ENCODE measurements at regions not wholly inside any gene's neighbourhood (a gene's known extent, or its start where the extent isn't known, plus 50 kb on each side); places are given as distances from the start of the nearest gene placed in this dataset.

DNA sequence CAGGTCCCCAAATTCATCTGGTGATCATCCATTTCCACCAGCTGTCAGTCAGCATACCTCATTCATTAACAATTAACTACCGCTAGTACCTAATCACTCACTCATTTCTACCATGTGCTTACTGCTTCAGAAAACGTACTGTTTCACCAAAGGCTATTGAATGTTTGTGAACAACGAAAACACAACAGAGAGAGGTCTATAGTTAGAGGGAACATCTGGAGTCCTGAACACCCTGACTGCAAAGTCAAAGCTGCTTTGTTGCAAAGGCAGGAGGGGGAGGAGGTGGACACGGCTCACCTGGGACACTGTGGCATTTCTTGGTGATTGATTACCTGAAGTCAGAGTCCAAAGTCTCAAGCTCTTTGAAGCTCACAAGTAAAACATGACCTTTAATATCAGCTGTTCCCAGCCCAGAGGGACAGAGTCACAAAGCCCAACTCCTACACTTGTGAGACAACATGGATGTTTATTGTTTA is 342.3 kb upstream of the ADARB2 start:
- POLR2A ChIA-PET: no interaction called here
- Histone ChIP-seq H3K79me2 (ENCODE audit: control insufficient read depth, insufficient read depth, low read length) (no peaks in the 10 kb centered on the region), H2AFZ (ENCODE audit: insufficient read depth, low read depth, low read length, poor library complexity, severe bottlenecking) (no peak overlapping the region), H3K4me3 (ENCODE audit: control extremely low read depth in 1 of 5, extremely low read depth in 1 of 5, insufficient read depth in 1 of 5, low read depth in 2 of 5, low read length in 4 of 5) (no peak overlapping the region), H3K4me1 (ENCODE audit: control insufficient read depth in 2 of 2, insufficient read depth in 2 of 2, low read length in 2 of 2) (no peaks in the 10 kb centered on the region), H3K36me3 (replicated peaks in 1 of 2; ENCODE audit: control extremely low read depth in 1 of 2, control insufficient read depth in 1 of 2, extremely low read depth in 1 of 2, insufficient read depth in 2 of 2, low read length in 1 of 2) (no peaks in the 10 kb centered on the region), H3K27ac (ENCODE audit: low read length in 2 of 2) (no peak overlapping the region), H4K20me1 (ENCODE audit: control insufficient read depth, insufficient read depth, low read length, poor library complexity, severe bottlenecking) (no peaks in the 10 kb centered on the region), H3K27me3 (replicated peaks in 1 of 4; ENCODE audit: control extremely low read depth in 1 of 4, control insufficient read depth in 3 of 4, insufficient read depth in 4 of 4, low read length in 3 of 4) (peaks cover 0 to 8% (median 0%) of the 10 kb centered on the region in 4 experiments), H3K4me2 (replicated peaks; ENCODE audit: low read depth, low read length, poor library complexity, severe bottlenecking) (no peak overlapping the region), H3K9ac (ENCODE audit: low read length) (no peak overlapping the region), H3K9me3 (ENCODE audit: control extremely low read depth in 1 of 3, control insufficient read depth in 2 of 3, insufficient read depth in 1 of 3, low read length in 2 of 3) (peaks cover 0 to 4% (median 0%) of the 10 kb centered on the region in 3 donors)
- no peaks in the 10 kb centered on the region for H3K4me1 Mint-ChIP-seq
- H3K27me3 Mint-ChIP-seq: peaks cover 4% of the 10 kb centered on the region
- H3K27ac Mint-ChIP-seq: no peak overlapping the region
- no peaks in the 10 kb centered on the region for H3K9me3 Mint-ChIP-seq (ENCODE audit: insufficient read depth)
- H3K4me3 Mint-ChIP-seq: no peak overlapping the region
- 84% methylated on average over 2 of the region's 4 CpGs for WGBS (ENCODE audit: insufficient coverage)
- ATAC-seq (ENCODE audit: low read depth) (no peak), DNase-seq (no peak)
- CTCF ChIA-PET: no interaction called here
- no peak for TF ChIP-seq EZH2 (IDR thresholded peaks at IDR 0.05; ENCODE audit: borderline replicate concordance, insufficient read depth, low read depth, low read length, poor library complexity, severe bottlenecking)
- TF ChIP-seq, protein P1, sequence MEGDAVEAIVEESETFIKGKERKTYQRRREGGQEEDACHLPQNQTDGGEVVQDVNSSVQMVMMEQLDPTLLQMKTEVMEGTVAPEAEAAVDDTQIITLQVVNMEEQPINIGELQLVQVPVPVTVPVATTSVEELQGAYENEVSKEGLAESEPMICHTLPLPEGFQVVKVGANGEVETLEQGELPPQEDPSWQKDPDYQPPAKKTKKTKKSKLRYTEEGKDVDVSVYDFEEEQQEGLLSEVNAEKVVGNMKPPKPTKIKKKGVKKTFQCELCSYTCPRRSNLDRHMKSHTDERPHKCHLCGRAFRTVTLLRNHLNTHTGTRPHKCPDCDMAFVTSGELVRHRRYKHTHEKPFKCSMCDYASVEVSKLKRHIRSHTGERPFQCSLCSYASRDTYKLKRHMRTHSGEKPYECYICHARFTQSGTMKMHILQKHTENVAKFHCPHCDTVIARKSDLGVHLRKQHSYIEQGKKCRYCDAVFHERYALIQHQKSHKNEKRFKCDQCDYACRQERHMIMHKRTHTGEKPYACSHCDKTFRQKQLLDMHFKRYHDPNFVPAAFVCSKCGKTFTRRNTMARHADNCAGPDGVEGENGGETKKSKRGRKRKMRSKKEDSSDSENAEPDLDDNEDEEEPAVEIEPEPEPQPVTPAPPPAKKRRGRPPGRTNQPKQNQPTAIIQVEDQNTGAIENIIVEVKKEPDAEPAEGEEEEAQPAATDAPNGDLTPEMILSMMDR (IDR thresholded peaks at IDR 0.05): no peak
- intact Hi-C loops (cut with micrococcal nuclease): no loop called here

DNA sequence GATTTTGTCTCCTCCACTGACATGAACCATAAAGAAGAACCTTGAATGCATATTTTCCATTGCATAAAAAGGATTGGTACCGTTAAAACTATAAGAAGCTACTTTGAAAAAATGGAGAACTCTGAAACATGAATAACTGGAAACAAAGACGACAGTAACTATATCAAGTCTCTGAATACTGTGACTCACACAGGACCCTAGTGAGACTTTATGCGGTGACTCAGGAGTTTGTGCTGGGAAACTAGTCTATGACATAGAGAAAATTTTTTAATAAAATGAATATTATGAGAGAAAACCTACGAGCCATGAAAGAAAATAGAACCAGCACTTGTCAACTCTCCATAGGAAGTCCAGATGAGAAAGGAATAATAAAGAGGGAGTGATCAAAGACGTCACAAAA is 339.9 kb upstream of the ADARB2 start:
- H3K27me3 ChIP-seq (replicated peaks in 1 of 4; ENCODE audit: control extremely low read depth in 1 of 4, control insufficient read depth in 3 of 4, insufficient read depth in 4 of 4, low read length in 3 of 4): peaks cover 0 to 8% (median 0%) of the 10 kb centered on the region in 4 experiments
- H3K4me2 ChIP-seq (replicated peaks; ENCODE audit: low read depth, low read length, poor library complexity, severe bottlenecking): no peak overlapping the region
- H3K9ac ChIP-seq (ENCODE audit: low read length): no peak overlapping the region
- H3K27ac ChIP-seq (ENCODE audit: low read length in 2 of 2): no peak overlapping the region
- H3K36me3 ChIP-seq (replicated peaks in 1 of 2; ENCODE audit: control extremely low read depth in 1 of 2, control insufficient read depth in 1 of 2, extremely low read depth in 1 of 2, insufficient read depth in 2 of 2, low read length in 1 of 2): no peaks in the 10 kb centered on the region
- Mint-ChIP-seq H3K4me1 (no peaks in the 10 kb centered on the region), H3K27ac (no peak overlapping the region), H3K9me3 (ENCODE audit: insufficient read depth) (no peaks in the 10 kb centered on the region), H3K27me3 (peaks cover 4% of the 10 kb centered on the region), H3K4me3 (no peak overlapping the region)
- no peak overlapping the region for H2AFZ ChIP-seq (ENCODE audit: insufficient read depth, low read depth, low read length, poor library complexity, severe bottlenecking)
- no CpG with 5 or more reads among the region's 5 CpGs for WGBS (ENCODE audit: insufficient coverage)
- H3K79me2 ChIP-seq (ENCODE audit: control insufficient read depth, insufficient read depth, low read length): no peaks in the 10 kb centered on the region
- H3K4me3 ChIP-seq (ENCODE audit: control extremely low read depth in 1 of 5, extremely low read depth in 1 of 5, insufficient read depth in 1 of 5, low read depth in 2 of 5, low read length in 4 of 5): no peak overlapping the region
- intact Hi-C loops (cut with micrococcal nuclease): no loop called here
- ATAC-seq (ENCODE audit: low read depth) (no peak), DNase-seq (no peak)
- no peaks in the 10 kb centered on the region for H3K9me3 ChIP-seq (ENCODE audit: control extremely low read depth in 1 of 3, control insufficient read depth in 2 of 3, insufficient read depth in 1 of 3, low read length in 2 of 3)
- no peaks in the 10 kb centered on the region for H3K4me1 ChIP-seq (ENCODE audit: control insufficient read depth in 2 of 2, insufficient read depth in 2 of 2, low read length in 2 of 2)
- CTCF ChIA-PET: no interaction called here
- POLR2A ChIA-PET: no interaction called here
- no peaks in the 10 kb centered on the region for H4K20me1 ChIP-seq (ENCODE audit: control insufficient read depth, insufficient read depth, low read length, poor library complexity, severe bottlenecking)
- TF ChIP-seq EZH2 (IDR thresholded peaks at IDR 0.05; ENCODE audit: borderline replicate concordance, insufficient read depth, low read depth, low read length, poor library complexity, severe bottlenecking): no peak
- TF ChIP-seq, protein P1 (IDR thresholded peaks at IDR 0.05): no peak

All from B cell (primary cell).